ENCODE measurements at regions not wholly inside any gene's neighbourhood (a gene's known extent, or its start where the extent isn't known, plus 50 kb on each side); places are given as distances from the start of the nearest gene placed in this dataset.

DNA sequence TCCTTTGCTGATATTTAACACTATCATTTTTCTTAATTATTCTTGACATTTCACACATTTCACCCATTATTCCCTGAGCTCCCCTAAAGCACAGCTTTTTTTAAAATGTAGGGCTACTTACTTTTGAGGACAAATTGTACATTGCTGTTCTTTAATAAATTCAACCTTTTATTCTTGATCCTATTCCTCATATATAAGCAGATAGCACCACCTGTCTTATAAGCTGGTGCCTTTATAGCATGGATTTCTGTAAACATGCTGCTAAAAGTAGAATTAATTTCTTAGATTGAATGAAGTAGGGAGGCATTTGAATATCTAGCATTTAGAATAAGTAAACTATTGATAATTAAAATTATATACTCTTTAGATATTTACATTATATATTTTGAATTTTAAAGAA lies 603.4 kb upstream of the PCDH9 start:
- CTCF ChIA-PET (ENCODE audit: low intra/inter-chr PET ratio), result no interaction called here

DNA sequence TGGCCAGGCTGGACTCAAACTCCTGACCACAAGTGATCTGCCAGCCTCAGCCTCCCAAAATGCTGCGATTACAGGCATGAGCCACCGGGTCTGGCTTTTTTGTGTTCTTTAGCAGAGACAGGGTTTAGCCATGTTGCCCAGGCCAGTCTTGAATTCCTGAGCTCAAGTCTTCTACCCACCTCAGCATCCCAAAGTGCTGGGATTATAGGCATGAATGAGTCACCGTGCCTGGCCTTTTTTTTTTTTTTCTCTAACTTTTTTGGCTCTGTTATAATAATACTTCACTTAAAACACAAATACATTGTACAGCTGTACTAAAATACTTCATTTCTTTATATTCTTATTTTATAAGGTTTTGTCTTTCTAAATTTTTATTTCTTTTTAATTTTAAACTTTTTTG lies 599.5 kb upstream of the PCDH9 start:
- no TSS peak for BruUV-seq (replicated peaks)
- no peaks in the 10 kb centered on the region for H3K4me1 ChIP-seq (replicated peaks in 1 of 2; ENCODE audit: control insufficient read depth in 2 of 2, insufficient read depth in 2 of 2, low read length in 2 of 2)
- H3K27ac ChIP-seq (ENCODE audit: extremely low read depth, low read depth, low read length), result no peak overlapping the region
- H3K27me3 ChIP-seq (ENCODE audit: control insufficient read depth in 2 of 2, insufficient read depth in 2 of 2, low read length in 2 of 2), result no peaks in the 10 kb centered on the region
- ATAC-seq (no peak), FAIRE-seq (no peak), DNase-seq (ENCODE audit: extremely low read depth in 1 of 4, low spot score in 3 of 4) (no peak)
- intact Hi-C loops (cut with micrococcal nuclease) (no loop called here), in situ Hi-C loops (cut with MboI) (no loop called here)
- no peaks in the 10 kb centered on the region for H3K9me1 ChIP-seq (ENCODE audit: control insufficient read depth, insufficient read depth, low read length)
- no peak overlapping the region for H3K4me3 ChIP-seq
- H3K79me2 ChIP-seq (ENCODE audit: control insufficient read depth, insufficient read depth, low read length), result no peaks in the 10 kb centered on the region
- no peaks in the 10 kb centered on the region for H4K20me1 ChIP-seq (replicated peaks; ENCODE audit: control insufficient read depth, insufficient read depth, low read length)
- no peak overlapping the region for H3K9ac ChIP-seq (ENCODE audit: insufficient read depth in 1 of 2, low read depth in 2 of 2, low read length in 2 of 2)
- CTCF ChIA-PET (ENCODE audit: low intra/inter-chr PET ratio), result no interaction called here
- no peaks in the 10 kb centered on the region; the same call in 1 of the 2 replicates for H3K9me3 ChIP-seq (replicated peaks; ENCODE audit: control insufficient read depth, insufficient read depth, low read depth, low read length)
- POLR2A ChIA-PET, result no interaction called here
- no peak overlapping the region for H2AFZ ChIP-seq (ENCODE audit: low read depth, low read length)
- H3K4me2 ChIP-seq (ENCODE audit: insufficient read depth, low read length), result no peak overlapping the region
- 16% methylated on average over 2 of the region's 3 CpGs for WGBS (ENCODE audit: insufficient coverage, low coverage, missing lambda C conversion rate)
- no peaks in the 10 kb centered on the region for H3K36me3 ChIP-seq (ENCODE audit: control insufficient read depth, insufficient read depth, low read length)
- TF ChIP-seq CBX3 (IDR thresholded peaks at IDR 0.05; ENCODE audit: borderline replicate concordance in 1 of 2, low read length in 2 of 2) (no peak), GTF2E2 (tag; IDR thresholded peaks at IDR 0.05) (no peak), BRD9 (IDR thresholded peaks at IDR 0.05; ENCODE audit: low read depth, partially characterized antibody) (no peak), EZH2 (IDR thresholded peaks at IDR 0.05; ENCODE audit: borderline replicate concordance, low read depth, low read length) (no peak), SMAD3 (CRISPR knock-in tag; conservative IDR thresholded peaks at IDR 0.05) (no peak), ZSCAN32 (CRISPR knock-in tag; IDR thresholded peaks at IDR 0.05) (no peak), HBP1 (CRISPR knock-in tag; IDR thresholded peaks at IDR 0.05) (no peak), ASH1L (IDR thresholded peaks at IDR 0.05; ENCODE audit: borderline replicate concordance, low read depth, partially characterized antibody) (no peak), NR0B1 (IDR thresholded peaks at IDR 0.05; ENCODE audit: partially characterized antibody) (no peak), MCM5 (IDR thresholded peaks at IDR 0.05; ENCODE audit: low read depth) (no peak), PHF21A (IDR thresholded peaks at IDR 0.05; ENCODE audit: borderline replicate concordance, low read depth) (no peak)
- TF ChIP-seq, protein P1, sequence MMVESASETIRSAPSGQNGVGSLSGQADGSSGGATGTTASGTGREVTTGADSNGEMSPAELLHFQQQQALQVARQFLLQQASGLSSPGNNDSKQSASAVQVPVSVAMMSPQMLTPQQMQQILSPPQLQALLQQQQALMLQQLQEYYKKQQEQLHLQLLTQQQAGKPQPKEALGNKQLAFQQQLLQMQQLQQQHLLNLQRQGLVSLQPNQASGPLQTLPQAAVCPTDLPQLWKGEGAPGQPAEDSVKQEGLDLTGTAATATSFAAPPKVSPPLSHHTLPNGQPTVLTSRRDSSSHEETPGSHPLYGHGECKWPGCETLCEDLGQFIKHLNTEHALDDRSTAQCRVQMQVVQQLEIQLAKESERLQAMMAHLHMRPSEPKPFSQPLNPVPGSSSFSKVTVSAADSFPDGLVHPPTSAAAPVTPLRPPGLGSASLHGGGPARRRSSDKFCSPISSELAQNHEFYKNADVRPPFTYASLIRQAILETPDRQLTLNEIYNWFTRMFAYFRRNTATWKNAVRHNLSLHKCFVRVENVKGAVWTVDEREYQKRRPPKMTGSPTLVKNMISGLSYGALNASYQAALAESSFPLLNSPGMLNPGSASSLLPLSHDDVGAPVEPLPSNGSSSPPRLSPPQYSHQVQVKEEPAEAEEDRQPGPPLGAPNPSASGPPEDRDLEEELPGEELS (CRISPR knock-in tag; IDR thresholded peaks at IDR 0.05; ENCODE audit: borderline replicate concordance), result no peak

More for the DNA sequence above, 603.4 kb upstream of the PCDH9 start:
- in situ Hi-C loops (cut with MboI) (no loop called here), intact Hi-C loops (cut with micrococcal nuclease) (no loop called here)
- H3K36me3 ChIP-seq (ENCODE audit: control insufficient read depth, insufficient read depth, low read length), result no peaks in the 10 kb centered on the region
- no peak overlapping the region for H3K9ac ChIP-seq (ENCODE audit: insufficient read depth in 1 of 2, low read depth in 2 of 2, low read length in 2 of 2)
- no peaks in the 10 kb centered on the region for H4K20me1 ChIP-seq (replicated peaks; ENCODE audit: control insufficient read depth, insufficient read depth, low read length)
- no peaks in the 10 kb centered on the region; the same call in 1 of the 2 replicates for H3K9me3 ChIP-seq (replicated peaks; ENCODE audit: control insufficient read depth, insufficient read depth, low read depth, low read length)
- DNase-seq (ENCODE audit: extremely low read depth in 1 of 4, low spot score in 3 of 4) (no peak), FAIRE-seq (no peak), ATAC-seq (no peak)
- H3K4me2 ChIP-seq (ENCODE audit: insufficient read depth, low read length), result no peak overlapping the region
- H3K27me3 ChIP-seq (ENCODE audit: control insufficient read depth in 2 of 2, insufficient read depth in 2 of 2, low read length in 2 of 2), result no peaks in the 10 kb centered on the region
- no peak for TF ChIP-seq EP300 (IDR thresholded peaks at IDR 0.05; ENCODE audit: low read length)
- no peak overlapping the region for H2AFZ ChIP-seq (ENCODE audit: low read depth, low read length)
- no peak overlapping the region for H3K4me3 ChIP-seq
- H3K79me2 ChIP-seq (ENCODE audit: control insufficient read depth, insufficient read depth, low read length), result no peaks in the 10 kb centered on the region
- H3K9me1 ChIP-seq (ENCODE audit: control insufficient read depth, insufficient read depth, low read length), result no peaks in the 10 kb centered on the region
- no TSS peak for BruUV-seq (replicated peaks)
- POLR2A ChIA-PET, result no interaction called here
- H3K4me1 ChIP-seq (replicated peaks in 1 of 2; ENCODE audit: control insufficient read depth in 2 of 2, insufficient read depth in 2 of 2, low read length in 2 of 2), result no peaks in the 10 kb centered on the region
- H3K27ac ChIP-seq (ENCODE audit: extremely low read depth, low read depth, low read length), result no peak overlapping the region

All from K562 (cell line).